ENCODE measurements at regions not wholly inside any gene's neighbourhood (a gene's known extent, or its start where the extent isn't known, plus 50 kb on each side); places are given as distances from the start of the nearest gene placed in this dataset.
"Not testable (repeated sequence)": the region's sequence is repeated elsewhere in the genome, so short reads cannot be mapped to it uniquely, and the experiment has no call there.

- no peak for DNase-seq (ENCODE audit: low read depth)
Measured at GRCh38 chr13:54706336-54706735, 1677.7 kb downstream of the OLFM4 start.

DNA sequence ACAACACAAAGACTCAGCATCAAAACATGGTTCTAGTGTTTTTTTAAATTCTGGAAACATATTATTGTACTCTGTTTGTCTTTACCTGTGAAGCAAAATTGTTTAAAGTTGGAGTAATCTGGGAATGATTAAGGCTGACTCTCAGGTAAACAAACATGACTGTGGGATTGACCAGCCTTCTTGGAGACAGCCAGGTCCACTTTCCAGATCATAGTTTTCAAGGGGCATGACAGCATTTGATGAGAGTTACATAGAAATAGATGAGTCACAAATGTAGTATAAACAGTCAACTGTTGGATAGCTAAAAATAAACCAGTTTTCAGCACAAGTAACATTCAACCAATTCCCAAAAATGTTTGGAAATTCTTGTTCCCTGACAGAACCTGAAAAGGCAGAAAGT is 1680.9 kb downstream of the OLFM4 start:
- no peak for DNase-seq (ENCODE audit: low read depth)

GRCh38 chr13:54733639-54734038 is 1705.0 kb downstream of the OLFM4 start:
- no peak for DNase-seq (ENCODE audit: low read depth)

GRCh38 chr13:54737211-54737610 is 1708.6 kb downstream of the OLFM4 start:
- DNase-seq (ENCODE audit: low read depth) = not testable (repeated sequence)

- DNase-seq (ENCODE audit: low read depth) = no peak
Measured at GRCh38 chr13:54742984-54743383, 1714.4 kb downstream of the OLFM4 start.

DNA sequence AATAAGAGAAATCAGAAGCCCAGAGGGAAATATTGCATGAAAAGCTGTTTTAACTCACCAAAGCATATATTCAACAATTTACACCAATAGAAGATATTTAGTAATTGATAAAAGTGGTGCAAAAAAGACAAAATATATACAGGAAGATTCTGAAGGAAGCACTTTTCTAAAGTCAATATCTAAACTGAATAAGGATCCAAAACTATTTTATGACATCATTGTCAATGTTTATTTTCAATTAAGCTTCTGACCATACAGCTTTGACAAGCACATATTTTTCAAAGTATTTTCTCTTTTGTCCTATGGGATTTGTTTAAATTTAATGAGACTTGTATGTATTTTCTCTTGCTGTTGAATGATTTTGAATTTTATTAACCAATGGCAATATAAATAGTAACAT is 1716.1 kb downstream of the OLFM4 start:
- DNase-seq (ENCODE audit: low read depth) = no peak

GRCh38 chr13:54750521-54750920 is 1721.9 kb downstream of the OLFM4 start:
- no peak for DNase-seq (ENCODE audit: low read depth)

- DNase-seq (ENCODE audit: low read depth) = no peak
Measured at GRCh38 chr13:54758795-54759194, 1730.2 kb downstream of the OLFM4 start.

DNA sequence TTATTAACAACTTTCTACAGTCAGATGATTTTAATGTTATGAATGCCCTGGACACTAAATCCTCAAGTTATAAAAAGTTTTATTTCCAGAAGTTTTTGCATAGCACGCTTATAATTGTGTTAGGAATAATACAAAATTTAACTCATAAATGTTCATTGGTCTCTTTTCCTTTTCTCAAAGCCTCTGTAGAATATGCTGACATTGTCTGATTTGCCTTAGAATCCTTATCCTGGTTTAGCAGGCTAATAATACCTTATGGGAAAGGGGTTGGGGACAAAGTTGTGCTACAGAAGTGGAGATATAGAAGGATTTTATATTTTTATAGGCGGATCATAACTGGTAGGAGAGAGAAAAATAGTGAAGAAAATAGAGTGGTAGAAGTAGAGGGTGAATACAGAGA is 1739.6 kb downstream of the OLFM4 start:
- no peak for DNase-seq (ENCODE audit: low read depth)

- DNase-seq (ENCODE audit: low read depth) = no peak
Measured at GRCh38 chr13:54775501-54776191, 1747.0 kb downstream of the OLFM4 start.

- no peak for DNase-seq (ENCODE audit: low read depth)
Measured at GRCh38 chr13:54787754-54788153, 1759.1 kb downstream of the OLFM4 start.

DNA sequence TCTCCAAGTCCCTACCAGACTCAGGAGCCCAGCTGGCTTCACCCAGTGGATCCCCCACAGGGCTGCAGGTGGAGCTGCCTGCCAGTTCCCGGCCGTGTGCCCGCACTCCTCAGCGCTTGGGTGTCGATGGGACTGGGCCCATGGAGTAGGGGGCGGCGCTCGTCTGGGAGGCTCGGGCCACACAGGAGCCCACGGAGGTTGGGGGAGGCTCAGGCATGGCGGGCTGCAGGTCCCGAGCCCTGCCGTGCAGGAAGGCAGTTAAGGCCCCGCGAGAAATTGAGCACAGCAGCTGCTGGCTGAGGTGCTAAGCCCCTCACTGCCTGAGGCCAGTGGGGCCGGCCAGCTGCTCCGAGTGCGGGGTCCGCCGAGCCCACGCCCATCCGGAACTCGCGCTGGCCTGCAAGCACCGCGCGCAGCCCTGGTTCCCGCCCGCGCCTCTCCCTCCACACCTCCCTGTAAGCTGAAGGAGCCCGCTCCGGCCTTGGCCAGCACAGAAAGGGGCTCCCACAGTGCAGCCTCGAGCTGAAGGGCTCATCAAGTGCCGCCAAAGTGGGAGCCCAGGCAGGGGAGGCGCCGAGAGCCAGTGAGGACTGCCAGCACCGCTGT is 1771.1 kb downstream of the OLFM4 start:
- DNase-seq (ENCODE audit: low read depth) = no peak

DNA sequence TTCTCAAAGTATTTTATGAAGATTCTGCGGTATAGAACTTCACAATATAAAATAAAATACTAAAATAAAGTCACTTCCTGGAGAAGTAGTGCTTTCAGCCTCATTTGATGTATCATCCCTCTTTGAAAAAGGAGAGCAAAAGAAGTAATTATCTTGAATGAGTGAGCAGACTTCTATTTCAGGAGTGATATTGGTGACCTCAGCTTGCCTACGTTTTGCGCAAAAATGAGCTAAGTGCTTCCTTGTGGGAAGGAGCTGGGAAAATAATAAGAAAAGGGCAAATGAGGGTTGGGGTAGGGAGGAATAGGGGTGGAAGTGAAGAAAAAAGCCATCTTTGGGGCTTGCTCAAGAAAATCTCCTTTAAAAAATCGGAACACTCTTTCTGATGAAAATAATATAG is 1773.6 kb downstream of the OLFM4 start:
- no peak for DNase-seq (ENCODE audit: low read depth)

- no peak for DNase-seq (ENCODE audit: low read depth)
Measured at GRCh38 chr13:54805743-54806142, 1777.1 kb downstream of the OLFM4 start.

- DNase-seq (ENCODE audit: low read depth) = not testable (repeated sequence)
Measured at GRCh38 chr13:54821938-54822470, 1793.4 kb downstream of the OLFM4 start.

DNA sequence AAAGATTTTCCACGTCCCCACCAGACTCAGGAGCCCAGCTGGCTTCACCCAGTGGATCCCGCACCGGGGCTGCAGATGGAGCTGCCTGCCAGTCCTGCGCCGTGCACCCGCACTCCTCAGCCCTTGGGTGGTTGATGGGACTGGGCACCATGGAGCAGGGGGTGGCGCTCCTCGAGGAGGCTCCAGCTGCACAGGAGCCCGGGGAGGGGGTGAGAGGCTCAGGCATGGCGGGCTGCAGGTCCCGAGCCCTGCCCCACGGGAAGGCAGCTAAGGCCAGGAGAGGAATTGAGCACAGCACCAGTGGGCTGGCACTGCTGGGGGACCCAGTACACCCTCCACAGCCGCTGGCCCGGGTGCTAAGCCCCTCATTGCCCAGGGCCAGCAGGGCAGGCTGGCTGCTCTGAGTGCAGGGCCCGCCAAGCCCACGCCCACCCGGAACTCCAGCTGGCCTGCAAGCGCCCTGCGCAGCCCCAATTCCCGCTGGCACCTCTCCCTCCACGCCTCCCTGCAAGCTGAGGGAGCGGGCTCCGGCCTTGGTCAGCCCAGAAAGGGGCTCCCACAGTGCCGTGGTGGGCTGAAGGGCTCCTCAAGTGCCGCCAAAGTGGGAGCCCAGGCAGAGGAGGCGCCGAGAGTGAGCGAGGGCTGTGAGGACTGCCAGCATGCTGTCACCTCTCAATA is 1800.9 kb downstream of the OLFM4 start:
- not testable (repeated sequence) for DNase-seq (ENCODE audit: low read depth)

GRCh38 chr13:54836273-54836672 is 1807.7 kb downstream of the OLFM4 start:
- no peak for DNase-seq (ENCODE audit: low read depth)

- no peak for DNase-seq (ENCODE audit: low read depth)
Measured at GRCh38 chr13:54841682-54842081, 1813.1 kb downstream of the OLFM4 start.

DNA sequence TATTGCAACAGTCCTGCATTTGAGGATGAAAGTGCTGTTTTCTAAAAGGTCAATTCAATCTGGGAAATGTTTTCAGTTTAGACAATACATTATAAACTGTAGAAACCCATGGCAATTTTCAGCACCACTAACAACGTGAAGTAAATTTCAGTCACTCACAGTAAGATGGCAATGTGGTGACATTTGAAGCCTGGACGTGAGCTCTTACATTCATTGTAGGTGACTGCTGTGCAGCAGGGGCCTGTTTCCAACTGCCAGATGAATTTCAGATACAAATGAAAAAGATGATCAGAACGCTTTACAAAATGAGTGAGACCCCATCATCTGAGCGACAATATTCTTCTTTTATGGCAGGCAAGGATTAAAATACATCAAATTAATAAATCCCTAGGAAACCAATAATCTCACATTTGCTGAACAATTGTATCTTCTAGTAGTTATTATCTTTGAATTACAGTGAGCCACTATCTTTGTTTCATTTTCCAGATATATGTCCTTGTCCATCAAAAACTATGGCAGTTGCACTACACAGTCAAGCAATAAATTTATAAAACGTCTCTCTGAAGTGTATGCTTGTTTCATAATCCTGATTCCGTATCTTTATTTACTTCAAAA is 1816.8 kb downstream of the OLFM4 start:
- DNase-seq (ENCODE audit: low read depth) = no peak

DNA sequence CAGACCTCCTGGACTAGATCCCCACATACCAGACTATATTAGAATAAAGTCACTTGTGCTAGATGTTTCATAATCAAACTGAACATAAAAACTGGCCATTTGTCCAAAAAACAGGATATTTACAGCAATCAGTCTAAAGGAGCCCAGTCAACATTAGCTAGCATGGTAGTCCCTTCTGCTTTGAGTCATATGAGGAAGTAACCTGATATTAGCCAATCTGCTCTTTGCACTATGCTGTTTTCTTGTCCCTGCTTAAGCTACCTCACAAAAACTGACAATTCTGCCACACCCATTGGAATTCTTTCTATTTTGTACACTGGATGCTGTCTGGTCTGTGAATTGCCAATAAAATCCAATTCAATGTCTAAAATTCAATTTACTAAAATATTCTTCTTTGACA is 1824.2 kb downstream of the OLFM4 start:
- no peak for DNase-seq (ENCODE audit: low read depth)

- DNase-seq (ENCODE audit: low read depth) = no peak
Measured at GRCh38 chr13:54859827-54860226, 1831.2 kb downstream of the OLFM4 start.

GRCh38 chr13:54875111-54875510 is 1846.5 kb downstream of the OLFM4 start:
- DNase-seq (ENCODE audit: low read depth) = no peak

DNA sequence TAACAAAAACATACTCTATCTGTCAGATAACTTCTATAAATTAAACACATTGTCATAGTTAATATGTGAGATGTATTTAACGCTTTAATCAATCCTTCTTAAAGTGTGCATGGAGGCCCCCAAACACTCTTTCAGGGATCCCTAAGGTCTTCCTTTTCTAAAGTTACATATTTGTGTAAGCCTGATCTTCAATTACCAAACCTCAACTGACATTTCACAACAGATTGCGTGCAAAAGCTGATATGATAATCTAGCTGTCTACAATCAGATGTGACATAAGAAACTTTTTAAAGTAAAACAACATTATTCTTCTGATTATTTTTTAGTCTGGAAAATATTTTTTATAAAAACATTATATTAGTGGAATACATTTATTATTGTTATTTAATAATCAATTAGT is 1850.4 kb downstream of the OLFM4 start:
- no peak for DNase-seq (ENCODE audit: low read depth)

Measured in activated gamma-delta T cell treated with anti-CD3 and anti-CD28 coated beads, Interleukin-2, amount 50 U/mL, for 16 hours (primary cell).